Fibroblast of lung (primary cell): ENCODE measurements at regions not wholly inside any gene's neighbourhood (a gene's known extent, or its start where the extent isn't known, plus 50 kb on each side); places are given as distances from the start of the nearest gene placed in this dataset.

Source experiments
- DNase-seq, 2 donors: peaks; one replicate each; pipeline versions ENCODE4 v3.0.0 to v3.0.0-alpha.2; 2010; ENCODE audit warnings: low read depth in 2 of 2
- H2AFZ ChIP-seq: 2 replicates; pipeline ENCODE4 v1.5.1; 2012; ENCODE audit warnings: low read length, control low read depth, inconsistent platforms
- H3K27ac ChIP-seq: 2 replicates; pipeline ENCODE4 v1.5.1; 2011; ENCODE audit warnings: low read length, control low read depth; ENCODE audit not compliant: insufficient read depth
- H3K27me3 ChIP-seq: 2 replicates; pipeline ENCODE4 v1.5.1; 2011; ENCODE audit warnings: mild to moderate bottlenecking, low read length; ENCODE audit not compliant: control insufficient read depth, insufficient read depth
- H3K36me3 ChIP-seq: 2 replicates; pipeline ENCODE4 v1.5.1; 2011; ENCODE audit warnings: low read length; ENCODE audit not compliant: control insufficient read depth, insufficient read depth
- H3K4me1 ChIP-seq: 2 replicates; pipeline ENCODE4 v1.5.1; 2011; ENCODE audit warnings: low read length; ENCODE audit not compliant: control insufficient read depth, insufficient read depth; ENCODE audit errors: extremely low read depth
- H3K4me2 ChIP-seq: 2 replicates; pipeline ENCODE4 v1.5.1; 2011; ENCODE audit warnings: low read length, control low read depth; ENCODE audit not compliant: insufficient read depth; ENCODE audit errors: extremely low read depth
- H3K4me3 ChIP-seq, 4 experiments: fragments of 200-600 bp in 1 of 4; sonication (generic) in 1 of 4; replicated peaks in 1 of 4; 2 replicates each; pipeline ENCODE4 v1.5.1; 2011 to 2016; ENCODE audit warnings: low read length in 4 of 4, low read depth in 3 of 4, mild to moderate bottlenecking in 3 of 4, control low read depth in 2 of 4, inconsistent platforms in 1 of 4, mixed read lengths in 1 of 4; ENCODE audit not compliant: insufficient read depth in 1 of 4; ENCODE audit errors: control extremely low read depth in 1 of 4
- H3K79me2 ChIP-seq: 2 replicates; pipeline ENCODE4 v1.5.1; 2012; ENCODE audit warnings: mild to moderate bottlenecking, low read length, inconsistent platforms; ENCODE audit not compliant: control insufficient read depth, insufficient read depth
- H3K9ac ChIP-seq: 2 replicates; pipeline ENCODE4 v1.5.1; 2011; ENCODE audit warnings: mild to moderate bottlenecking, low read length, control low read depth; ENCODE audit not compliant: insufficient read depth
- H3K9me3 ChIP-seq: 2 replicates; pipeline ENCODE4 v1.5.1; 2012; ENCODE audit warnings: low read depth, low read length; ENCODE audit not compliant: control insufficient read depth, insufficient read depth
- H4K20me1 ChIP-seq: 2 replicates; pipeline ENCODE4 v1.5.1; 2011; ENCODE audit warnings: low read length; ENCODE audit not compliant: control insufficient read depth, insufficient read depth; ENCODE audit errors: extremely low read depth
- CTCF ChIP-seq, 2 donors: IDR thresholded peaks in 1 of 2; conservative IDR thresholded peaks in 1 of 2; 1 replicate in 1 of 2; 2 replicates in 1 of 2; pipeline ENCODE4 v1.5.1; 2011 to 2012; ENCODE audit warnings: low read length in 2 of 2, control low read depth in 1 of 2, inconsistent platforms in 1 of 2, low read depth in 1 of 2, mild to moderate bottlenecking in 1 of 2
- EZH2 ChIP-seq: IDR thresholded peaks from 2 replicates; pipeline ENCODE4 v1.5.1; 2012; ENCODE audit warnings: low read length, control low read depth, mild to moderate bottlenecking; ENCODE audit errors: missing control alignments

GRCh38 chr11:39932966-39933365 lies 1526.5 kb downstream of the LRRC4C start:
- no peaks in the 10 kb centered on the region for H3K4me1 ChIP-seq
- H3K36me3 ChIP-seq = no peaks in the 10 kb centered on the region
- H3K9me3 ChIP-seq = no peaks in the 10 kb centered on the region
- TF ChIP-seq CTCF (conservative IDR thresholded peaks at IDR 0.05 in 1 of 2, IDR thresholded peaks at IDR 0.05 in 1 of 2; ENCODE audit: low read depth in 1 of 2, low read length in 2 of 2) (no peak), EZH2 (no peak)
- H3K9ac ChIP-seq = no peak overlapping the region
- H3K27ac ChIP-seq = no peak overlapping the region
- no peaks in the 10 kb centered on the region for H3K27me3 ChIP-seq
- H3K4me3 ChIP-seq = no peak overlapping the region
- no peaks in the 10 kb centered on the region for H3K79me2 ChIP-seq
- no peak overlapping the region for H3K4me2 ChIP-seq
- H2AFZ ChIP-seq = no peak overlapping the region
- no peaks in the 10 kb centered on the region for H4K20me1 ChIP-seq
- no peak for DNase-seq

DNA sequence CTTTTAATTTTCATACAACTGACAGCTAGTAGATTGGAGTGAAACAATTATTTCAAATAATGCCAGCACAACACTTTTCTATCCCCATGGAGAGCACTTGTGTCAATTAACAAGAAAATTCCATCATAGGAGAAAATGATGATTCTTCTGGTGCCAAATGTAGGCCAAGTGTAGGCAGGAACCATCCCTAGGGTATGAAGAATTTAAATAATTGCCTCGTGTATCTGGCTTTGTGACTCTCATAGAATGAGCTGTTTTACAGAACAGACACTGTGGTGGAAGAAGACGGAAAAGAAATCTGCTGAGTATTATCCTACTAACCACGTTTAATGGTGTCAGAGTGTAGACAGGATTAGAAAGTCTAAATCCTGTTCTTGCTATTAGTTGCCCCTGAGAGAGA lies 1542.2 kb downstream of the LRRC4C start:
- no peaks in the 10 kb centered on the region for H3K36me3 ChIP-seq
- H3K79me2 ChIP-seq = no peaks in the 10 kb centered on the region
- no peak overlapping the region for H2AFZ ChIP-seq
- H3K9me3 ChIP-seq = no peaks in the 10 kb centered on the region
- H3K4me1 ChIP-seq = no peaks in the 10 kb centered on the region
- H3K4me3 ChIP-seq = no peak overlapping the region
- no peak for DNase-seq
- H3K27me3 ChIP-seq = no peaks in the 10 kb centered on the region
- H3K4me2 ChIP-seq = no peak overlapping the region
- TF ChIP-seq EZH2 (no peak), CTCF (conservative IDR thresholded peaks at IDR 0.05 in 1 of 2, IDR thresholded peaks at IDR 0.05 in 1 of 2; ENCODE audit: low read depth in 1 of 2, low read length in 2 of 2) (no peak)
- no peaks in the 10 kb centered on the region for H4K20me1 ChIP-seq
- no peak overlapping the region for H3K9ac ChIP-seq
- H3K27ac ChIP-seq = no peak overlapping the region

DNA sequence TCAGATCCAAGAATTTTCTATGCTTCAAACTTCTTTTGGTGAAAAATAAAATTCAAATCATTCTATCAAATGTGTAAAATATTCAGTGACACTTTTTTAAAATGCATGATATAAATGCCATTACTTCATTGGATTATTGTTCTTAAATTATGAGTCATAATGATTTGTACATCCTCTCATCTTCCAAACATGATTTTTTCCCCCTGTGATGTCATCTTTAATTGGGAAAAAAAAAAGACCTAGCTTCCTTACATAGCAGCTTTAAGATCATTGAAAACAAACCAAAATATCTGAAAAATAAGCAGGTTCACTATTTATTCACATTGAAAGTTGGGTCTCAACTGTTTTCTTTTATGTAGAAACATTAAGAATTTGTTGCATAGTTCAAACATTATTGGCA lies 1549.4 kb downstream of the LRRC4C start:
- Histone ChIP-seq H3K27me3 (no peaks in the 10 kb centered on the region), H3K9me3 (no peaks in the 10 kb centered on the region), H3K9ac (no peak overlapping the region), H3K4me2 (no peak overlapping the region), H3K27ac (no peak overlapping the region), H2AFZ (no peak overlapping the region), H3K36me3 (no peaks in the 10 kb centered on the region), H3K4me3 (no peak overlapping the region), H4K20me1 (no peaks in the 10 kb centered on the region), H3K4me1 (no peaks in the 10 kb centered on the region), H3K79me2 (no peaks in the 10 kb centered on the region)
- DNase-seq = no peak
- no peak for TF ChIP-seq EZH2
- no peak for TF ChIP-seq CTCF (conservative IDR thresholded peaks at IDR 0.05 in 1 of 2, IDR thresholded peaks at IDR 0.05 in 1 of 2; ENCODE audit: low read depth in 1 of 2, low read length in 2 of 2)
